ENCODE measurements at regions not wholly inside any gene's neighbourhood (a gene's known extent, or its start where the extent isn't known, plus 50 kb on each side); places are given as distances from the start of the nearest gene placed in this dataset.

- Histone ChIP-seq H3K9me3 (ENCODE audit: insufficient read depth, low read depth) (no peaks in the 10 kb centered on the region), H4K20me1 (ENCODE audit: insufficient read depth) (no peaks in the 10 kb centered on the region), H3K79me2 (ENCODE audit: low read depth) (no peaks in the 10 kb centered on the region), H2AFZ (no peak overlapping the region), H3K27me3 (ENCODE audit: insufficient read depth, low read depth) (no peaks in the 10 kb centered on the region), H3K4me3 (no peak overlapping the region), H3F3A (ENCODE audit: insufficient read depth, low read depth) (no peaks in the 10 kb centered on the region), H3K4me2 (no peak overlapping the region), H3K27ac (no peak overlapping the region), H3K9me2 (ENCODE audit: insufficient read depth) (no peaks in the 10 kb centered on the region), H3K36me3 (ENCODE audit: low read depth) (no peaks in the 10 kb centered on the region), H3K4me1 (replicated peaks; ENCODE audit: insufficient read depth) (no peaks in the 10 kb centered on the region)
- TF ChIP-seq CTCF (conservative IDR thresholded peaks at IDR 0.05) (no peak), EZH2 (IDR thresholded peaks at IDR 0.05; ENCODE audit: low read depth) (no peak)
- intact Hi-C loops (cut with micrococcal nuclease; ENCODE audit: unreplicated experiment) = no loop called here
- no peak for DNase-seq
- POLR2A ChIA-PET (ENCODE audit: unreplicated experiment) = no interaction called here
- no TSS peak for BruUV-seq (replicated peaks)
- CTCF ChIA-PET = no interaction called here
Measured at GRCh38 chr10:58451193-58451889, 61.3 kb upstream of the BICC1 start.

- Histone ChIP-seq H3F3A (ENCODE audit: insufficient read depth, low read depth) (no peaks in the 10 kb centered on the region), H3K4me2 (no peak overlapping the region), H3K27ac (no peak overlapping the region), H3K4me3 (no peak overlapping the region), H3K79me2 (ENCODE audit: low read depth) (no peaks in the 10 kb centered on the region), H3K9me2 (ENCODE audit: insufficient read depth) (no peaks in the 10 kb centered on the region), H3K27me3 (ENCODE audit: insufficient read depth, low read depth) (no peaks in the 10 kb centered on the region), H2AFZ (no peak overlapping the region), H4K20me1 (ENCODE audit: insufficient read depth) (no peaks in the 10 kb centered on the region), H3K4me1 (replicated peaks; ENCODE audit: insufficient read depth) (no peaks in the 10 kb centered on the region), H3K9me3 (ENCODE audit: insufficient read depth, low read depth) (peaks cover 5% of the 10 kb centered on the region; the same call in 1 of the 2 replicates), H3K36me3 (ENCODE audit: low read depth) (no peaks in the 10 kb centered on the region)
- TF ChIP-seq CTCF (conservative IDR thresholded peaks at IDR 0.05) = no peak
- no peak for TF ChIP-seq EZH2 (IDR thresholded peaks at IDR 0.05; ENCODE audit: low read depth)
- CTCF ChIA-PET = interaction anchor here (0.6 kb wide), 1 partner anchor 179 kb away, joined by 15 read pairs; no protein-coding TSS in a partner anchor
- POLR2A ChIA-PET (ENCODE audit: unreplicated experiment) = no interaction called here
- no peak for DNase-seq
- no TSS peak for BruUV-seq (replicated peaks)
- intact Hi-C loops (cut with micrococcal nuclease; ENCODE audit: unreplicated experiment) = no loop called here
Measured at GRCh38 chr10:58453105-58453504, 59.6 kb upstream of the BICC1 start.

GRCh38 chr10:58456179-58456578, 56.5 kb upstream of the BICC1 start:
- H2AFZ ChIP-seq = no peak overlapping the region
- no peaks in the 10 kb centered on the region for H3K27me3 ChIP-seq (ENCODE audit: insufficient read depth, low read depth)
- no peaks in the 10 kb centered on the region for H4K20me1 ChIP-seq (ENCODE audit: insufficient read depth)
- no peaks in the 10 kb centered on the region for H3K4me1 ChIP-seq (replicated peaks; ENCODE audit: insufficient read depth)
- H3K9me2 ChIP-seq (ENCODE audit: insufficient read depth) = no peaks in the 10 kb centered on the region
- CTCF ChIA-PET = no interaction called here
- no peak overlapping the region for H3K4me2 ChIP-seq
- no peak overlapping the region for H3K4me3 ChIP-seq
- BruUV-seq (replicated peaks) = no TSS peak
- DNase-seq = no peak
- H3F3A ChIP-seq (ENCODE audit: insufficient read depth, low read depth) = no peaks in the 10 kb centered on the region
- POLR2A ChIA-PET (ENCODE audit: unreplicated experiment) = no interaction called here
- TF ChIP-seq EZH2 (IDR thresholded peaks at IDR 0.05; ENCODE audit: low read depth) = no peak
- no peak for TF ChIP-seq CTCF (conservative IDR thresholded peaks at IDR 0.05)
- H3K36me3 ChIP-seq (ENCODE audit: low read depth) = no peaks in the 10 kb centered on the region
- H3K9me3 ChIP-seq (ENCODE audit: insufficient read depth, low read depth) = peaks cover 5% of the 10 kb centered on the region; the same call in 1 of the 2 replicates
- intact Hi-C loops (cut with micrococcal nuclease; ENCODE audit: unreplicated experiment) = no loop called here
- H3K27ac ChIP-seq = no peak overlapping the region
- H3K79me2 ChIP-seq (ENCODE audit: low read depth) = no peaks in the 10 kb centered on the region
